ENCODE measurements at regions not wholly inside any gene's neighbourhood (a gene's known extent, or its start where the extent isn't known, plus 50 kb on each side); places are given as distances from the start of the nearest gene placed in this dataset.

GRCh38 chr7:46178661-46179060, 257.6 kb upstream of the IGFBP3 start:
- no peak overlapping the region for H3K4me3 ChIP-seq (ENCODE audit: low read depth, low read length)
- DNase-seq (ENCODE audit: low read depth): peak; percentile 23
- no peak for TF ChIP-seq CTCF (conservative IDR thresholded peaks at IDR 0.05; ENCODE audit: low read depth, low read length)

- DNase-seq (ENCODE audit: low read depth): no peak
- no peak for TF ChIP-seq CTCF (conservative IDR thresholded peaks at IDR 0.05; ENCODE audit: low read depth, low read length)
- no peak overlapping the region for H3K4me3 ChIP-seq (ENCODE audit: low read depth, low read length)
These were observed 256.7 kb upstream of the IGFBP3 start for GRCh38 chr7:46177821-46178220.

GRCh38 chr7:46175221-46175620, 254.1 kb upstream of the IGFBP3 start:
- H3K4me3 ChIP-seq (ENCODE audit: low read depth, low read length): no peak overlapping the region
- no peak for DNase-seq (ENCODE audit: low read depth)
- TF ChIP-seq CTCF (conservative IDR thresholded peaks at IDR 0.05; ENCODE audit: low read depth, low read length): no peak

- no peak overlapping the region for H3K4me3 ChIP-seq (ENCODE audit: low read depth, low read length)
- DNase-seq (ENCODE audit: low read depth): no peak
- no peak for TF ChIP-seq CTCF (conservative IDR thresholded peaks at IDR 0.05; ENCODE audit: low read depth, low read length)
These were observed 253.1 kb upstream of the IGFBP3 start for GRCh38 chr7:46174196-46174580.

- TF ChIP-seq CTCF (conservative IDR thresholded peaks at IDR 0.05; ENCODE audit: low read depth, low read length): no peak
- DNase-seq (ENCODE audit: low read depth): no peak
- H3K4me3 ChIP-seq (ENCODE audit: low read depth, low read length): no peak overlapping the region
These were observed 252.6 kb upstream of the IGFBP3 start for GRCh38 chr7:46173476-46174195.

- H3K4me3 ChIP-seq (ENCODE audit: low read depth, low read length): no peak overlapping the region
- DNase-seq (ENCODE audit: low read depth): no peak
- TF ChIP-seq CTCF (conservative IDR thresholded peaks at IDR 0.05; ENCODE audit: low read depth, low read length): no peak
These were observed 249.7 kb upstream of the IGFBP3 start for GRCh38 chr7:46170792-46171191.

- no peak for DNase-seq (ENCODE audit: low read depth)
- H3K4me3 ChIP-seq (ENCODE audit: low read depth, low read length): no peak overlapping the region
These were observed 248.9 kb upstream of the IGFBP3 start for GRCh38 chr7:46170021-46170420.

More at GRCh38 chr7:46170021-46170420, 248.9 kb upstream of the IGFBP3 start:
- TF ChIP-seq CTCF (conservative IDR thresholded peaks at IDR 0.05; ENCODE audit: low read depth, low read length): no peak
